Gastrocnemius medialis (tissue), 4 donors: ENCODE measurements at regions not wholly inside any gene's neighbourhood (a gene's known extent, or its start where the extent isn't known, plus 50 kb on each side); places are given as distances from the start of the nearest gene placed in this dataset.

Experiments used
- POLR2A ChIP-seq, 2 donors: fragments of 450-650 bp; IDR thresholded peaks; one replicate each; pipeline ENCODE4 v1.6.1; 2017; ENCODE audit warnings: antibody characterized with exemption in 2 of 2, mild to moderate bottlenecking in 2 of 2, moderate library complexity in 2 of 2
- TF ChIP-seq, protein P1 (sequence below), 5 experiments: fragments of 450-650 bp in 3 of 5; fragments of 200-600 bp in 2 of 5; sonication (generic) in 2 of 5; IDR thresholded peaks in 4 of 5; conservative IDR thresholded peaks in 1 of 5; 1 replicate in 4 of 5; 2 replicates in 1 of 5; pipeline ENCODE4 v1.5.1; 2016 to 2019; ENCODE audit warnings: antibody characterized with exemption in 5 of 5, mild to moderate bottlenecking in 3 of 5, moderate library complexity in 3 of 5

DNA sequence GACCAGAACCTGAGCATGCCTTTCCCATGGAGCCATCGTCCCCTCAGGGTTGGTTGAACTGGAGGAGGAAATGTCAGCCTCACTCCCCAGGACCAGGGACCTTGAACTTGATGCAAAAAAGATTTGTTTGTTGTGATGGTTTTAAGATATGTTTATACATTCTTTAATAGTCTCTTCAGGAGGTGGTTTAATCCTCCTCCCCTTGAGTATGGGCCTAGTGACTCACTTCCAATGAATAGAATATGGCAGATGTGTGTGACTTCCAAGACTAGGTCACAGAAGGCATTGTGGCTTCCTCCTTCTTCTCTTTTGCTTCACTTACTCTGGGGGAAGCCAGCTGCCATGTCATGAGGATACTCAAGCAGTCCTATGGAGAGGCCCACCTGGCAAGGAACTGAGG is 81.7 kb upstream of the WNT4 start:
- TF ChIP-seq, protein P1, sequence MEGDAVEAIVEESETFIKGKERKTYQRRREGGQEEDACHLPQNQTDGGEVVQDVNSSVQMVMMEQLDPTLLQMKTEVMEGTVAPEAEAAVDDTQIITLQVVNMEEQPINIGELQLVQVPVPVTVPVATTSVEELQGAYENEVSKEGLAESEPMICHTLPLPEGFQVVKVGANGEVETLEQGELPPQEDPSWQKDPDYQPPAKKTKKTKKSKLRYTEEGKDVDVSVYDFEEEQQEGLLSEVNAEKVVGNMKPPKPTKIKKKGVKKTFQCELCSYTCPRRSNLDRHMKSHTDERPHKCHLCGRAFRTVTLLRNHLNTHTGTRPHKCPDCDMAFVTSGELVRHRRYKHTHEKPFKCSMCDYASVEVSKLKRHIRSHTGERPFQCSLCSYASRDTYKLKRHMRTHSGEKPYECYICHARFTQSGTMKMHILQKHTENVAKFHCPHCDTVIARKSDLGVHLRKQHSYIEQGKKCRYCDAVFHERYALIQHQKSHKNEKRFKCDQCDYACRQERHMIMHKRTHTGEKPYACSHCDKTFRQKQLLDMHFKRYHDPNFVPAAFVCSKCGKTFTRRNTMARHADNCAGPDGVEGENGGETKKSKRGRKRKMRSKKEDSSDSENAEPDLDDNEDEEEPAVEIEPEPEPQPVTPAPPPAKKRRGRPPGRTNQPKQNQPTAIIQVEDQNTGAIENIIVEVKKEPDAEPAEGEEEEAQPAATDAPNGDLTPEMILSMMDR (IDR thresholded peaks at IDR 0.05 in 4 of 5, conservative IDR thresholded peaks at IDR 0.05 in 1 of 5) = no peak
- no peak for TF ChIP-seq POLR2A (IDR thresholded peaks at IDR 0.05)
